K562 (cell line): ENCODE measurements at regions not wholly inside any gene's neighbourhood (a gene's known extent, or its start where the extent isn't known, plus 50 kb on each side); places are given as distances from the start of the nearest gene placed in this dataset.

Experiments used
- ATAC-seq: fragments of 200-7000 bp; cut with Tn5 transposase; 3 replicates; pipeline ENCODE4 v1.9.1; 2020; ENCODE audit warnings: moderate library complexity
- BruUV-seq: library from RNA; stranded (reverse); fragments of 400-500 nt; replicated peaks from 2 replicates; lab custom pipeline; 2021; lab: Mats Ljungman, UMichigan
- CTCF ChIA-PET: fragments of 300-600 bp; formaldehyde crosslinking; extraction: SDS; loops from one replicate; lab custom pipeline; 2021; ENCODE audit warnings: low intra/inter-chr PET ratio; lab: Yijun Ruan, JAX
- POLR2A ChIA-PET: fragments of 300-600, 350-650 bp; sonication (Branson Sonifier 250); formaldehyde crosslinking; extraction: SDS; loops from one replicate; lab custom pipeline; 2021; ENCODE audit warnings: antibody characterized with exemption, inconsistent platforms; lab: Yijun Ruan, JAX
- DNase-seq, 4 experiments: peaks; one replicate each; pipeline versions ENCODE4 v3.0.0 to v3.0.0-alpha.2; 2011 to 2018; ENCODE audit warnings: low spot score in 3 of 4, mixed read lengths in 3 of 4; ENCODE audit errors: extremely low read depth in 1 of 4
- FAIRE-seq: peaks from 2 replicates; lab custom pipeline; 2011; peaks lifted over from hg19 to GRCh38; lab: Jason Lieb, UNC
- H2AFZ ChIP-seq: 2 replicates; pipeline ENCODE4 v1.6.0; 2011; ENCODE audit warnings: low read depth, low read length, control low read depth, inconsistent platforms
- H3K27ac ChIP-seq: fragments of 200-600 bp; 3 replicates; pipeline ENCODE4 v1.8.0; 2011; ENCODE audit warnings: low read depth, mild to moderate bottlenecking, control low read depth, inconsistent platforms, low read length, moderate library complexity, mixed read lengths; ENCODE audit errors: extremely low read depth
- H3K27me3 ChIP-seq, 2 experiments: fragments of 300-600 bp in 1 of 2; 2 replicates in 1 of 2; 3 replicates in 1 of 2; pipeline versions ENCODE4 v1.6.0 to v1.8.0; 2011; ENCODE audit warnings: inconsistent platforms in 2 of 2, low read length in 2 of 2, mild to moderate bottlenecking in 1 of 2, mixed read lengths in 1 of 2, moderate library complexity in 1 of 2; ENCODE audit not compliant: control insufficient read depth in 2 of 2, insufficient read depth in 2 of 2
- H3K36me3 ChIP-seq: fragments of 300-600 bp; 3 replicates; pipeline ENCODE4 v1.8.0; 2011; ENCODE audit warnings: mild to moderate bottlenecking, low read length, inconsistent platforms; ENCODE audit not compliant: control insufficient read depth, insufficient read depth
- H3K4me1 ChIP-seq, 2 experiments: fragments of 200-600 bp in 1 of 2; replicated peaks in 1 of 2; 2 replicates in 1 of 2; 3 replicates in 1 of 2; pipeline versions ENCODE4 v1.5.1 to v1.8.0; 2011; ENCODE audit warnings: inconsistent platforms in 2 of 2, low read length in 2 of 2, mild to moderate bottlenecking in 1 of 2, mixed read lengths in 1 of 2, moderate library complexity in 1 of 2; ENCODE audit not compliant: control insufficient read depth in 2 of 2, insufficient read depth in 2 of 2
- H3K4me2 ChIP-seq: 2 replicates; pipeline ENCODE4 v1.6.1; 2011; ENCODE audit warnings: low read length, control low read depth, inconsistent platforms, mixed read lengths; ENCODE audit not compliant: insufficient read depth
- H3K4me3 ChIP-seq: fragments of 200-600 bp; sonication (generic), shearing (Covaris generic); 2 replicates; pipeline ENCODE4 v1.5.1; 2016; ENCODE audit warnings: control low read depth, inconsistent platforms
- H3K79me2 ChIP-seq: fragments of 200-600 bp; 3 replicates; pipeline ENCODE4 v1.8.0; 2011; ENCODE audit warnings: low read length, inconsistent platforms; ENCODE audit not compliant: control insufficient read depth, insufficient read depth
- H3K9ac ChIP-seq, 2 experiments: 2 replicates each; pipeline versions ENCODE4 v1.6.0 to v1.6.1; 2011; ENCODE audit warnings: low read depth in 2 of 2, low read length in 2 of 2, control low read depth in 1 of 2, inconsistent platforms in 1 of 2, mild to moderate bottlenecking in 1 of 2, mixed read lengths in 1 of 2; ENCODE audit not compliant: insufficient read depth in 1 of 2
- H3K9me1 ChIP-seq: one replicate; pipeline ENCODE4 v1.6.0; 2011; ENCODE audit warnings: inconsistent platforms, mild to moderate bottlenecking, low read length, moderate library complexity; ENCODE audit not compliant: control insufficient read depth, insufficient read depth
- H3K9me3 ChIP-seq: replicated peaks from 2 replicates; pipeline ENCODE4 v1.5.1; 2011; ENCODE audit warnings: low read depth, low read length, inconsistent platforms; ENCODE audit not compliant: control insufficient read depth, insufficient read depth
- H4K20me1 ChIP-seq: replicated peaks from 2 replicates; pipeline ENCODE4 v1.6.1; 2011; ENCODE audit warnings: low read length, inconsistent platforms, mixed read lengths; ENCODE audit not compliant: control insufficient read depth, insufficient read depth
- CHD4 ChIP-seq: fragments of 200-600 bp; sonication (generic); IDR thresholded peaks from 3 replicates; pipeline ENCODE4 v1.6.1; 2012; ENCODE audit warnings: low read depth, mild to moderate bottlenecking, mixed read lengths, low read length, inconsistent platforms; ENCODE audit not compliant: insufficient read depth, insufficient replicate concordance, poor library complexity, severe bottlenecking
- EZH2 ChIP-seq: IDR thresholded peaks from 2 replicates; pipeline ENCODE4 v1.6.1; 2012; ENCODE audit warnings: low read depth, mild to moderate bottlenecking, inconsistent platforms, low read length, borderline replicate concordance
- KAT8 ChIP-seq: fragments of 450-650 bp; IDR thresholded peaks from 2 replicates; pipeline ENCODE4 v1.6.1; 2016; ENCODE audit warnings: low read depth, mild to moderate bottlenecking
- MBD2 ChIP-seq: sonication (generic); IDR thresholded peaks from 2 replicates; pipeline ENCODE4 v1.6.1; 2016; ENCODE audit warnings: low read depth, borderline replicate concordance
- RBM14 ChIP-seq: fragments of 200-400 bp; formaldehyde crosslinking; IDR thresholded peaks from 2 replicates; pipeline ENCODE4 v1.6.1; 2018; ENCODE audit warnings: low read depth, mild to moderate bottlenecking, low read length, moderate library complexity, borderline replicate concordance; ENCODE audit not compliant: insufficient read depth
- RBM39 ChIP-seq: fragments of 200-400 bp; formaldehyde crosslinking; optimal IDR thresholded peaks from 2 replicates; pipeline ENCODE3; 2018; ENCODE audit warnings: low read depth, low read length
- SRSF1 ChIP-seq: fragments of 200-400 bp; formaldehyde crosslinking; IDR thresholded peaks from 2 replicates; pipeline ENCODE4 v1.6.1; 2017; ENCODE audit warnings: mild to moderate bottlenecking, low read depth, low read length, moderate library complexity
- ZNF282 ChIP-seq: sonication (generic); formaldehyde crosslinking; IDR thresholded peaks from 2 replicates; pipeline ENCODE4 v1.8.1; 2023; ENCODE audit warnings: missing genetic modification reagents
- ZNF584 ChIP-seq: fragments of 200-800 bp; sonication (Bioruptor generic); IDR thresholded peaks from 2 replicates; pipeline ENCODE4 v1.6.1; 2016; ENCODE audit warnings: low read depth, mild to moderate bottlenecking, missing genetic modification characterization, missing compliant biosample characterization
- WGBS: fragments of 100-300 bp; shearing (Covaris generic); methylation state at CpG from one replicate; pipeline ENCODE4 v1.1.6; 2016; ENCODE audit warnings: low coverage, mixed read lengths; ENCODE audit not compliant: insufficient coverage; ENCODE audit errors: missing lambda C conversion rate; 5-methylcytosine and 5-hydroxymethylcytosine counted together
- in situ Hi-C: fragments of 300-500 bp; cut with MboI; formaldehyde crosslinking; loops from 4 replicates; pipeline ENCODE4 v1.15.0; 2018; ENCODE audit warnings: inconsistent platforms, mixed read lengths
- intact Hi-C: fragments of 100-400 bp; cut with micrococcal nuclease; formaldehyde crosslinking; loops from 2 replicates; pipeline ENCODE4 v1.14.2; 2022
- TF ChIP-seq, protein P1 (sequence below): fragments of 450-650 bp; formaldehyde crosslinking; conservative IDR thresholded peaks from 2 replicates; pipeline ENCODE4 v1.4.0; 2022; ENCODE audit warnings: mild to moderate bottlenecking, missing genetic modification characterization
- TF ChIP-seq, protein P2 (sequence below): fragments of 450-650 bp; IDR thresholded peaks from 2 replicates; pipeline ENCODE4 v1.6.1; 2016; ENCODE audit warnings: antibody characterized with exemption
- TF ChIP-seq, protein P3 (sequence below): fragments of 250-450 bp; sonication (Bioruptor Pico); IDR thresholded peaks from 2 replicates; pipeline ENCODE4 v1.8.0; 2022; ENCODE audit warnings: inconsistent platforms
- TF ChIP-seq, protein P4 (sequence below): sonication (generic); formaldehyde crosslinking; IDR thresholded peaks from 2 replicates; pipeline ENCODE4 v1.8.1; 2022; ENCODE audit warnings: missing genetic modification reagents

DNA sequence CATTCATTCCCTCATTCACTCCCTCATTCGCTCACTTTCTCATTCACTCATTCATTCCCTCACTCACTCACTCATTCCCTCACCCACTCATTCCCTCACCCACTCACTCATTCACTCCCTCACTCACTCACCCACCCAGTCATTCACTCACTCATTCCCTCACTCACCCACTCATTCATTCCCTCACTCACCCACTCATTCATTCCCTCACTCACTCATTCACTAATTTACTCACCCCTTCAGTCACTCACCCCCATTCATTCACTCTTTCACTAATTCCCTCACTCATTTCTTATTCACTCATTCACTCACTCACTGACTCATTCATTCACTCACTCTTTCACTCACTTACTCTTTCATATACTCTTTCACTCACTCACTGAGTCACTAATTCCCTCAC, 303.1 kb downstream of the C16orf95 start:
- H3K9me1 ChIP-seq, result no peaks in the 10 kb centered on the region
- H3K4me2 ChIP-seq, result no peak overlapping the region
- no peak for FAIRE-seq
- peaks cover 19 to 39% of the 10 kb centered on the region in 2 experiments; a peak in 4 of 5 replicates for H3K27me3 ChIP-seq
- H3K27ac ChIP-seq, result no peak overlapping the region
- WGBS, result 0% methylated on average over 1 of the region's 1 CpG
- ChIA-PET CTCF (no interaction called here), POLR2A (no interaction called here)
- no peaks in the 10 kb centered on the region; the same call in none of the 2 replicates for H4K20me1 ChIP-seq
- H3K9ac ChIP-seq, result no peak overlapping the region
- no peak for DNase-seq
- no peaks in the 10 kb centered on the region for H3K9me3 ChIP-seq
- peaks cover 0 to 5% of the 10 kb centered on the region in 2 experiments; a peak in 1 of 5 replicates for H3K4me1 ChIP-seq
- ATAC-seq, result no peak
- no TSS peak for BruUV-seq
- H3K79me2 ChIP-seq, result no peaks in the 10 kb centered on the region
- in situ Hi-C loops (no loop called here), intact Hi-C loops (no loop called here)
- no peaks in the 10 kb centered on the region for H3K36me3 ChIP-seq
- H3K4me3 ChIP-seq, result no peak overlapping the region
- no peak overlapping the region for H2AFZ ChIP-seq
- TF ChIP-seq, protein P1, sequence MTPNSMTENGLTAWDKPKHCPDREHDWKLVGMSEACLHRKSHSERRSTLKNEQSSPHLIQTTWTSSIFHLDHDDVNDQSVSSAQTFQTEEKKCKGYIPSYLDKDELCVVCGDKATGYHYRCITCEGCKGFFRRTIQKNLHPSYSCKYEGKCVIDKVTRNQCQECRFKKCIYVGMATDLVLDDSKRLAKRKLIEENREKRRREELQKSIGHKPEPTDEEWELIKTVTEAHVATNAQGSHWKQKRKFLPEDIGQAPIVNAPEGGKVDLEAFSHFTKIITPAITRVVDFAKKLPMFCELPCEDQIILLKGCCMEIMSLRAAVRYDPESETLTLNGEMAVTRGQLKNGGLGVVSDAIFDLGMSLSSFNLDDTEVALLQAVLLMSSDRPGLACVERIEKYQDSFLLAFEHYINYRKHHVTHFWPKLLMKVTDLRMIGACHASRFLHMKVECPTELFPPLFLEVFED (CRISPR knock-in tag), result 0 out of 2 replicates have a peak, but pooled peaks have one; percentile 50
- no peak for TF ChIP-seq MBD2
- TF ChIP-seq, protein P2, sequence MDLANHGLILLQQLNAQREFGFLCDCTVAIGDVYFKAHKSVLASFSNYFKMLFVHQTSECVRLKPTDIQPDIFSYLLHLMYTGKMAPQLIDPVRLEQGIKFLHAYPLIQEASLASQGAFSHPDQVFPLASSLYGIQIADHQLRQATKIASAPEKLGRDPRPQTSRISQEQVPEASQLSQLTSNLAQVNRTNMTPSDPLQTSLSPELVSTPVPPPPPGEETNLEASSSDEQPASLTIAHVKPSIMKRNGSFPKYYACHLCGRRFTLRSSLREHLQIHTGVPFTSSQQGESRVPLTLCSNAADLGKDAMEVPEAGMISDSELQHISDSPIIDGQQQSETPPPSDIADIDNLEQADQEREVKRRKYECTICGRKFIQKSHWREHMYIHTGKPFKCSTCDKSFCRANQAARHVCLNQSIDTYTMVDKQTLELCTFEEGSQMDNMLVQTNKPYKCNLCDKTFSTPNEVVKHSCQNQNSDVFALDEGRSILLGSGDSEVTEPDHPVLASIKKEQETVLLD, result no peak
- TF ChIP-seq, protein P3, sequence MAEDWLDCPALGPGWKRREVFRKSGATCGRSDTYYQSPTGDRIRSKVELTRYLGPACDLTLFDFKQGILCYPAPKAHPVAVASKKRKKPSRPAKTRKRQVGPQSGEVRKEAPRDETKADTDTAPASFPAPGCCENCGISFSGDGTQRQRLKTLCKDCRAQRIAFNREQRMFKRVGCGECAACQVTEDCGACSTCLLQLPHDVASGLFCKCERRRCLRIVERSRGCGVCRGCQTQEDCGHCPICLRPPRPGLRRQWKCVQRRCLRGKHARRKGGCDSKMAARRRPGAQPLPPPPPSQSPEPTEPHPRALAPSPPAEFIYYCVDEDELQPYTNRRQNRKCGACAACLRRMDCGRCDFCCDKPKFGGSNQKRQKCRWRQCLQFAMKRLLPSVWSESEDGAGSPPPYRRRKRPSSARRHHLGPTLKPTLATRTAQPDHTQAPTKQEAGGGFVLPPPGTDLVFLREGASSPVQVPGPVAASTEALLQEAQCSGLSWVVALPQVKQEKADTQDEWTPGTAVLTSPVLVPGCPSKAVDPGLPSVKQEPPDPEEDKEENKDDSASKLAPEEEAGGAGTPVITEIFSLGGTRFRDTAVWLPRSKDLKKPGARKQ (CRISPR knock-in tag), result no peak
- TF ChIP-seq ZNF584, result no peak
- no peak for TF ChIP-seq CHD4
- no peak for TF ChIP-seq SRSF1
- TF ChIP-seq, protein P4, sequence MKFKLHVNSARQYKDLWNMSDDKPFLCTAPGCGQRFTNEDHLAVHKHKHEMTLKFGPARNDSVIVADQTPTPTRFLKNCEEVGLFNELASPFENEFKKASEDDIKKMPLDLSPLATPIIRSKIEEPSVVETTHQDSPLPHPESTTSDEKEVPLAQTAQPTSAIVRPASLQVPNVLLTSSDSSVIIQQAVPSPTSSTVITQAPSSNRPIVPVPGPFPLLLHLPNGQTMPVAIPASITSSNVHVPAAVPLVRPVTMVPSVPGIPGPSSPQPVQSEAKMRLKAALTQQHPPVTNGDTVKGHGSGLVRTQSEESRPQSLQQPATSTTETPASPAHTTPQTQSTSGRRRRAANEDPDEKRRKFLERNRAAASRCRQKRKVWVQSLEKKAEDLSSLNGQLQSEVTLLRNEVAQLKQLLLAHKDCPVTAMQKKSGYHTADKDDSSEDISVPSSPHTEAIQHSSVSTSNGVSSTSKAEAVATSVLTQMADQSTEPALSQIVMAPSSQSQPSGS (CRISPR knock-in tag), result no peak
- no peak for TF ChIP-seq RBM14
- no peak for TF ChIP-seq KAT8
- no peak for TF ChIP-seq ZNF282
- no peak for TF ChIP-seq EZH2
- no peak for TF ChIP-seq RBM39
